ENCODE measurements at regions not wholly inside any gene's neighbourhood (a gene's known extent, or its start where the extent isn't known, plus 50 kb on each side); places are given as distances from the start of the nearest gene placed in this dataset.

DNA sequence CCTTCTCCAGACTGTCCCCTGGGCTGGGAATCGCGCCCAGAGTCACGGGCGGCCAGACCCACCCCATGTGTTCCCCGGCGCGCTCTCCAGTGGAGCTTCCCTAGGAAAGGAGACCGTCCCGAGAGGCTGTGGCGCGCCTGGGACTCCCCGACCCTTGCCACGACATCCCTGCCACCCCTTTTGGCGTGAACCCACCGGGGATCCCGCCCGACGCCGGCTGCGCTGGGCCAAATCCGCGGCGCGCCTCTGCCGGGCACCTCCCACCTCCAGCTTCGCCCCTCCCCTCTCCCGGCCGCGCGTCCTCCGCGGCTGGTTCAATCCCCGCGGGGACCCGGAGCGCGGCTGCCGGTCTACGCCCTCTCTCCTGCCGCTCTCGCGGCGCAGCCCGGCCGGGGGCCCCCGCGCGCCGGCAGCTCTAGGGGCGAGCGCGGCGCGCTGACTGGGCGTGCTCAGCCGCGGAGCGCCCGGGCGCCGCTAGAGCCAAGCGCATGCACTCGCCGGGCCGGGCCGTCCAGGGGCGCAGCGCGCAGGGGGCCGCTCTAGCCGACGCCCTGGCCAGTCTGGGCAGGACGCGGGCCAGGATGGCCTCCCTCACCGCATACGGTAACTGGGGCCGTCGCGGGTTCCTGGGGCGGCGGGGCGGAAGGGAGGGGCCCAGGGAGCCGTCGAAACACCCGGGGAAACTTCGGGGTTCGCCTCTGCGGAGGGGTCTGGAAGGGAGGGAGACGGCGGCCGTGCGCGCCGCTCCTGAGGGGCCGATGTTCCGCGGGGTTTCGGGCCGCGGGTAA lies 77.4 kb upstream of the ANO4 start:
- TF ChIP-seq, protein P1, sequence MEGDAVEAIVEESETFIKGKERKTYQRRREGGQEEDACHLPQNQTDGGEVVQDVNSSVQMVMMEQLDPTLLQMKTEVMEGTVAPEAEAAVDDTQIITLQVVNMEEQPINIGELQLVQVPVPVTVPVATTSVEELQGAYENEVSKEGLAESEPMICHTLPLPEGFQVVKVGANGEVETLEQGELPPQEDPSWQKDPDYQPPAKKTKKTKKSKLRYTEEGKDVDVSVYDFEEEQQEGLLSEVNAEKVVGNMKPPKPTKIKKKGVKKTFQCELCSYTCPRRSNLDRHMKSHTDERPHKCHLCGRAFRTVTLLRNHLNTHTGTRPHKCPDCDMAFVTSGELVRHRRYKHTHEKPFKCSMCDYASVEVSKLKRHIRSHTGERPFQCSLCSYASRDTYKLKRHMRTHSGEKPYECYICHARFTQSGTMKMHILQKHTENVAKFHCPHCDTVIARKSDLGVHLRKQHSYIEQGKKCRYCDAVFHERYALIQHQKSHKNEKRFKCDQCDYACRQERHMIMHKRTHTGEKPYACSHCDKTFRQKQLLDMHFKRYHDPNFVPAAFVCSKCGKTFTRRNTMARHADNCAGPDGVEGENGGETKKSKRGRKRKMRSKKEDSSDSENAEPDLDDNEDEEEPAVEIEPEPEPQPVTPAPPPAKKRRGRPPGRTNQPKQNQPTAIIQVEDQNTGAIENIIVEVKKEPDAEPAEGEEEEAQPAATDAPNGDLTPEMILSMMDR (conservative IDR thresholded peaks at IDR 0.05; ENCODE audit: low read depth, low read length): no peak
- peak; percentile 23 for DNase-seq (ENCODE audit: low read depth)
- peak overlapping the region; percentile 47 for H3K4me3 ChIP-seq (ENCODE audit: low read depth, low read length)

DNA sequence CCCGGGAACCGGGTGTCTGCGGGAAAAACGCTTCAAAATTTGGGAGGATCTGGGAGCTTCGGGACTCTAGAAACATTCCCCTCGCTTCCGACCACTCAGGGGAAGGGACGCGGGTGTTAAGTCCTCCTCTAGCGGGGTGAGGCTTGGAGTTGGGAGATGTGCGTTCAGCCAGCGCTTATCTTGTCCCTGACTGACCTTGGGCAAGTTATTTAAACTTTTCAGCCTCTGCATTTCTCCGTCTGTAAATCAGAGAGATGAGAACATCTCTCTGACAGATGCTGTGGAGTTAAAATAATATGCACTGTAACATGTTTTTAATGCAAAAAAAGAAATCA lies 76.9 kb upstream of the ANO4 start:
- H3K4me3 ChIP-seq (ENCODE audit: low read depth, low read length): peak overlapping the region; percentile 46
- no peak for DNase-seq (ENCODE audit: low read depth)
- TF ChIP-seq, protein P1 (conservative IDR thresholded peaks at IDR 0.05; ENCODE audit: low read depth, low read length): no peak

GRCh38 chr12:100718187-100718586 lies 76.4 kb upstream of the ANO4 start:
- TF ChIP-seq, protein P1 (conservative IDR thresholded peaks at IDR 0.05; ENCODE audit: low read depth, low read length): no peak
- no peak overlapping the region for H3K4me3 ChIP-seq (ENCODE audit: low read depth, low read length)
- peak; percentile 12 for DNase-seq (ENCODE audit: low read depth)

DNA sequence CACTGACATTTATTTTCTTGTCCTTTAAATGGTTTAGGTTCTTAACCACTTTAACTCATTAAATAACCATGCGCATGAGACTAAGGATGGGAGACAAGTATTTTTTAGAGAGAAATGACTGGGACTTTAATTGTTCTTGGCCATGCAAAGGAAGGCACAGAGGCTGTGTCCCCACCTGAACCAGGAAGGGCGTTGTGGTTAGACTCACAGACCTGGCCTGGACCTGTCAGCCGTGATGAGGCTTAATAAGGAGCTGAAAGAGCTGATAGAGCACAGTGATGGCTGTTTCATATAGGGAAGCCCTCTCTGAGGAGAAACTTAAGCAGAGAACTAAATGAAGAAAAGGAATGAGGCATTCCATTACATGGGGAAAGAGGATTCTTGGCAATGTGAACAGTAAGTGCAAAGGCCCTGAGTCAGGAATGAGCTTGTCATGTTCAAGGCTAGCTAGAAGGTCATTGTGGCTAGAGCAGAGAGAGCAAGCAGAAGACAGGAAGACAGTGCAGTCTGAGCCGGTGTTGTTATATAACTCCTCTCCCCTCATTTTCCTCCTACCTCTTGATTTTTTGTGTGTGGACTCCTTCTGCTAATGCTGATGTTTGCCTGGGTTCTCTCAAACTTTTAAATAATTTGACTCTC lies 74.4 kb upstream of the ANO4 start:
- TF ChIP-seq, protein P1 (conservative IDR thresholded peaks at IDR 0.05; ENCODE audit: low read depth, low read length): no peak

GRCh38 chr12:100721169-100721568 lies 73.4 kb upstream of the ANO4 start:
- no peak overlapping the region for H3K4me3 ChIP-seq (ENCODE audit: low read depth, low read length)
- DNase-seq (ENCODE audit: low read depth): no peak
- TF ChIP-seq, protein P1 (conservative IDR thresholded peaks at IDR 0.05; ENCODE audit: low read depth, low read length): no peak

More for the DNA sequence above, 74.4 kb upstream of the ANO4 start:
- DNase-seq (ENCODE audit: low read depth): peak; percentile 25
- H3K4me3 ChIP-seq (ENCODE audit: low read depth, low read length): no peak overlapping the region

- no peak overlapping the region for H3K4me3 ChIP-seq (ENCODE audit: low read depth, low read length)
- no peak for DNase-seq (ENCODE audit: low read depth)
- TF ChIP-seq, protein P1 (conservative IDR thresholded peaks at IDR 0.05; ENCODE audit: low read depth, low read length): no peak
Observed at GRCh38 chr12:100724071-100724470, 70.5 kb upstream of the ANO4 start.
